HG02763 (cell line): ENCODE measurements at regions not wholly inside any gene's neighbourhood (a gene's known extent, or its start where the extent isn't known, plus 50 kb on each side); places are given as distances from the start of the nearest gene placed in this dataset.

ENCODE experiments used
- ATAC-seq: cut with Tn5 transposase; IDR thresholded peaks from one replicate; pipeline ENCODE4 v1.9.1; 2021; ENCODE audit warnings: mild to moderate bottlenecking, moderate library complexity; ENCODE audit not compliant: unreplicated experiment

DNA sequence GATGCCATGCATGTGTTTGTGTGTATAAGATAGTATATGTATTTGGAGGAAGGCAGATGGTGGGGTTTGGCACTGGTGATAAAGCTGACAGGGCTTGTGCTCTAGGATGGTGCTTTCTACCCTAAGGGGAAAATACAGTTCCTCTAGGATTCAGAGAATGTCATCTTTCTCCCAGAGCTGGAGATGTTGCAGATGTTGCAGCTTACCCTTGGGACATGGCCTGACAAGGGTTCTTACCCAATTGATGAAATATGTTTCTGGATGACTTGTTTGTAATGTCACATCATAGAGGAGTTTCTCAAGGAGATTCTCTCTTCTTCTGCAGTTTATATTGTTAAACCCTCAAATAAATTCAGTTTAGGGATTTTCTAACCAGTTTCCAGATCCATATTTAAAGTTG, 52.5 kb upstream of the PITX2 start:
- no peak for ATAC-seq

DNA sequence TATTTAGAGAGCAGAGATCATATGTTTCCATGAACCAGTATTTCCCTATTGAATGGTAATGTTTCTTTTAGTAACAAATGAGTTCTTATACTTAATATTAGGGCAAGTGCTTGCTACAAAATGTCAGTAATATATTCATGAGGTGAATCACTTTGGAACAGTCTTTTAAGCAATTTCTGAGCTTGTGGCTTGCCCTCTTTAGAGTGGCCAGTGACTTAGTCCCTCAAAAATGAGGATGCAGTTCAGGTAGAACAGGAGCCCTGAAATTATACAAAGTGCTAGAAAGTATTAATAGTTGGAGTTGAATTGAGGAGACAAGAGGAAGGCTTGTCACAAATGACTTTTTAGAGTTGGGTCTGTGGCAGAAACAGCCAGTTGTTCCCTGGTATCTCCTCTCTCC, 53.4 kb upstream of the PITX2 start:
- ATAC-seq, result no peak

DNA sequence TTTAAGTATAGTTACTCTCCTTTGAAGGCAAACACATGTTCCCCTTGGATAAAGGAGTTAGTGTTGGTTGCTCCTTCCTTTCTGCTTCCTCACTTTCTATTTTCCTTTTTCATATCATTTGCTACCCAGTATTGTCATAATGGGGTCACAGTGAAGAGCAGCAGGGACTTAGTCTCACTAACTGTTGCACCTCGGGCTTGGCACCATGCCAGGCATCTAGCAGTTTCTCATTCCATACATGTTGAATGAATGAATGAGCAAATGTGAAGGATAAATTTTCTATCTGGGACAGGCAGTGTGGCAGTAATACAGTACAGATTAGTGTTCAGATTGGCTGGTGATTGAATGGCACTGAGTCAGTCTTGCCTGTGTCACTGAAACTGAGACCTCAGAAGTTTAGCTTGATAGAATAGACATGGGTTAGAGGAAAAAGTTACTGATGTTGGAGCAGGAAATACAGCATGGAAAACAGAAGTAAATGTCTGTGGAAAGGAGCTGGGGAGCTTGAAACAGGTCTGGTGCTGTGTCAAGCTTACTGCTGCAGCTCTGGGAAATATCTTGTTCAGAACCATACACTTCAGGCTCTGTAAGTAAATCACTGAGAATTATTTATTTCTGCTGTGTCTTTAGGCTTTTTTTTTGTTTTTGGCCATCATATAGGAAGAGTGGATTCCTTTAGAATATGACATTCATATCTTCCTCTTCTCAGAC, 55.8 kb upstream of the PITX2 start:
- ATAC-seq, result no peak

DNA sequence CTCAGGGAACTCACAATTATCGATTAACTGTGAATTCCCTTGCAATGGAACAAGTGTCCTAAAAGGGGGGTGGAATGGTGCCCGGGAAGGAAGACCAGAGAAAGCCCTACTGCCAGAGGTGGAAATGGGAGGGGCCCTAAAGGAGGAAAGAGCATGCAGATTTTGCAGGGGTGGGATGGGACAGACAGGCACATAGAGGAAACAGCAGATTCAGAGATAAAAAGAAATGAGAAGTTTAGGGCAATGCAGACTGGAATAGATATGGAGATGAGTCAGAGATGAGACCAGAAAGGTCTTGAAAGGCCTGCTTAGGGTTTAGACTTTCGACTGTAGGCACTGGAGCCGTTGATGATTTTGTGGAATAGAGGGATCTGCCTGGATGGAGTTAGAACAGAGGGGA, 57.4 kb upstream of the PITX2 start:
- ATAC-seq, result no peak

DNA sequence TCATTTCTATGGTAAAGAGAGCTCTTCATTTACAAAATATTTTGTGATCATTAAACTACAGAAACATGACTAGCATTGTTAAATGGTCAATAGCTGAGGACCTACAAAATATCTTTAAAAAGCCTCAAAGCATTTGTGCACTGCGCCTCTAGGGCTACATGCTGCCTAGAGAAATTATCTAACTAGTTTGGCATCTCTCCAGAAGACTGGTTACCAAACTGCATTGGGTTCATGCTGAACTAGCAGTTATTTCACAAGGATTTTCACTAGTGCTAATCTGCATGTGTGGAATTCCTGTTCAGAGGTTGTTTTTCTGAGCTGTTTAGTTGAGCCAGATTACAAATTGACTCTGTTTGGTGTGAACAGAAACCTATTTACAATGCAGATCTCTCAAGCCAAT, 58.5 kb upstream of the PITX2 start:
- no peak for ATAC-seq

DNA sequence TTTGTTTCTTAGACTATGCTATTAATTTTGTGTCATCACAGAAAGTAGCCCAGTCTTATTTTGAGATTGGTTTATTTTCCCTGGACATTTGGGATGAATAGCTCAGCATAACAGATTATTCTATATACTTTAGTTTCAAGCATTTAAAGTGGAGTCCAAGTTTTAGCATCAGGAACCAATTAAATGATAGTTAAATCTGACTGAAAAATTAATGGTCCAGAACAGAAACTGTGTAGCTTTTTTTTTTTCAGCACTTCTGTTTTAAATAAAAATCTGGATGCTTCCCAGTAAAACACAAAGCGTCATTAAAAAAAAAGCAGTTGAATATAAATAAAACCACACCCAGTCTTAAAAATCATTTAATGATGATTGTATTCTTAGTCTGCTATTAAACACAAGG, 59.4 kb upstream of the PITX2 start:
- ATAC-seq, result no peak

DNA sequence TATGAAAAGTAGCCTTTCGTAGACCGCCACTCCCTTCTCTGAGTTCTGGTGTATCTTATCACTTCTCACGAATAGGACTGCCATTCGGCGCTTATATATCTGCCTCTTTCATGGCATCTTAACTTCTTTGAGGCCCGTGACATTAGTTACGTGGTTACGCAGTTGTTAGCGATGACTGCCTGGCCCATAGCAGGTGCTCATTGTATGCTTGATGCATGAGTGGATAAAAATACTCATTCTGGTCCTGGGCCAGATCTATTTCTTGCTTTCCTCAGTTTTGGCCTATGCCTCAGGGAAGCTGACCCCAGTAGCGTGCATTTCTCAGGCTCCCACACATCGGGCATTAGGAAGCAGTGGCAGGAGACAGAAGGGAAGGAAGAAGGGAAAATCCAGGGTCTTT, 60.7 kb upstream of the PITX2 start:
- ATAC-seq, result no peak

DNA sequence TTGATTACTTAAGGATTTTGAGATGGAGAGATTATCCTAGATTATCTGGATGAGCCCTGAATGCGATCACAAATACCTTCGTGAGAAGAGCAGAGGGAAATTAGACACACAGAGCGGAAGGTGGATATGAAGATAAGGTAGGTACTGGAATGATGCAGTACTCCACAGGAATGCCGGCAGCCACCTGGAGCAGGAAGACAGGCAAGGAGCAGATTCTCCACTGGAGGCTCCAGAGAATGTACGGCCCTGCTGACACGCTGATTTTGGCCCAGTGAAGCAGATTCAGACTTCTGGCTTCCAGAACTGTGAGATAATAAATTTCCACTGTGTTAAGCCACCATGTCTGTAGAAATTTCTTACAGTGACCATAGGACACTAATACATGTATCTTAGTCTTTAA, 79.4 kb upstream of the PITX2 start:
- ATAC-seq, result no peak

DNA sequence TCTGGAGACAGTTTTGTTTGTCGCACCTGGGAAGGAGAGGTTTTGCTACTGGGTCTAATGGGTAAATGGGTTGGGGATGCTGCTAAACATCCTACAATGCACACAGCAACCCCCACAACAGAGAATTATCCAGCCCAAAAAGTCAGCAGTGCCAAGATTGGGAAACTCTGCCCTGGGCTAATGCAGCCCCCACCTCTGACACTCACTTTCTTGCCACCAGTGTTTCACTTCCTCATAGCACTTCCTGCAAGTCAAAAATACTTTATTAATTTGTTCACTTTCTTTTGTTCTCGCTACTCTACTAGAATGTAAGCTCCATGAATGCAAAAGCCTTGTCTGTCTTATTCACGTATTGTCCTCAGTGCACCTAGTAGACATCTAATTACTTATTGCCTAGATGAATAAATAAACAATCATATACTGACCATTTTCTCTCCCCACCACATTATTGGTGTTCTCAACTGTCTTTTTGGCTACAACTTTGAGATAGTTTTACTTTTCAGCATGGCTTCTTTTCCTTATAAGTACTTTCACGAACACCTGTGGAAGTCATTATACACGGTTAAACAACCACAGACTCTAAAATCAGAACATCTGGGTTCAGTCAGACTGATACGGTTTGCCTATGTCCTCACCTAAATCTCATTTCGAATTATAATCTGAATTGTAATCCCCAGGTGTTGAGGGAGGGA, 82.0 kb upstream of the PITX2 start:
- peak; percentile 66 for ATAC-seq

DNA sequence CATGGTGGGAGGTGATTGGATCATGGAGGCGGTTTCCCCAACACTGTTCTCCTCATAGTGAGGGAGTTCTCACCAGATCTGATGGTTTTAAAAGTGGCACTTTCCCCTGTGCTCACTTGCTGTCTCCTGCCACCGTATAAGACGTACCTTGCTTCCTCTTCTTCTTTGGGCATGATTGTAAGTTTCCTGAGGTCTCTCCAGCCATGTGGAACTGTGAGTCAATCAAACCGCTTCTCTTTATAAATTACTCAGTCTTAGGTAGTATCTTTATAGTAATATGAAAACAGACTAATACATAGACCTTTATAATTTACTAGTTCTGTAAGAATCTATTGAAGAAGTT, 82.5 kb upstream of the PITX2 start:
- ATAC-seq, result no peak

DNA sequence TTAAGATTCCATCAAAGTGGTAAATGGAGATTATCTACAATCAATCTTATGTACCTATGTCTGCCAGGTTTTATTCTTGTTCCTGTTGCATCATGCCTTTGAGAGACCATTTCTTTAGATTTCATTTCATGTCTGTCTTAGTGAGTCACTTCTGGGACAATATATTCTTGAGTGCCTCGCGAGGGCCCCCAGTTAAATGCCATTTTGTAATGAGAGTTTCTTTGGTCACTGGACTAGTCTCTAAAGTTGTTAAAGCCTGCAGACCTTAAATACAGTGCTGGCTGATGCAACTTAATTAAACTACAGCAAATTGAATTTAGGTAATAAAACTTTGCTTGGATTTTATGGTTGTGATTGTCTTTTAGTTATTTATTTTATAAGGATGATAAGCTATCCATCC, 87.2 kb upstream of the PITX2 start:
- no peak for ATAC-seq

DNA sequence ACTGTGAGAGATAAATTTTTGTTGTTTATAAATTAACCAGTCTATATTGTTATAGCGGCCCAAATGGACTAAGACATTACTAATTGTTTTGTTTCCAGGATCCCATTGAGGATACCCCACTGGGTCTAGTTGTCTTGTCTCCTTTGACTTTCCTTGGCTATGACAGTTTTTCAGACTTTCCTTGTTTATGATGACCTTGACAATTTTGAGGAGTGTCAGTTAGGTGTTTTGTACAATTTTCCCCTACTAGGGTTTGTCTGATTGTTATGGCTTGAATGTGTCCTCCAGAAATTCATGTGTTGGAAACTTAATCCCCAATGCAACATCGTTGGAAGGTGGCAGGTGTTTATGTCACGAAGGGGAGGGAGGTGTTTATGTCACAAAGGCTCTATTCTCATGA, 89.6 kb upstream of the PITX2 start:
- no peak for ATAC-seq

DNA sequence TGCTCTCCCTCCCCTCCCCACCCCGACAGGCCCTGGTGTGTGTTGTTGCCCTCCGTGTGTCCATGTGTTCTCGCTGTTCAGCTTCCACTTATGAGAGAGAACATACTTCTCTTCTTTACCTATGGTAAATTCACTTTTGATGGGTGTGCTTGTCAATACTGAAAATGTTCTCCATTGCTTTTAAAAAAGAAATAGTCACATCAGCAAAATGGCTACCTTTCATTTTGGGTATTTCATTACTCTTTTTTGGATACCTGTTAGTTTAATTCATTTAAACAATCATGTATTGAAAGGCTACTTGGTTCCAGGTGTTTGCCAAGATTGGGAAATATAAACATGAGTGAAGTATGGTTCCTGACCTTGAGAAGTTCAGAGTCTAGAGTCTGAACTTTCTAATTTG, 107.4 kb upstream of the PITX2 start:
- ATAC-seq, result no peak

DNA sequence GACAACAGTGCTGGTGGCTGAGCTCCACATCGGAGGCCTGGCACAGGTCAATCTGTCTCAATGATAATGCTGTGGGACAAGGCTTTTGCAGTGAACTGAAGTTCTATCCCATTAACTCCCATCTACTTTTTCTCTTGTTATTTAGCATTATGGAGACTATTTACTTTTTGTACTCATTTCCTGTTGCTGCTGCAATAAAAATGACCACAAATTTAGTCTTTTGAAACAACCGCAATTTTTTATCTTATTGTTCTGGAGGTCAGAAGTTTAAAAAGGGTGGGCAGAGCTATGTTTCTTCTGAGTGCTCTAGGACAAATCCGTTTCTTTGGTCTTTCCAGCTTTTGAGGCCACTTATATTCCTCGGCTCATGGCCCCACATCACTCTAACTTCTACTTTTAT, 111.0 kb upstream of the PITX2 start:
- no peak for ATAC-seq

DNA sequence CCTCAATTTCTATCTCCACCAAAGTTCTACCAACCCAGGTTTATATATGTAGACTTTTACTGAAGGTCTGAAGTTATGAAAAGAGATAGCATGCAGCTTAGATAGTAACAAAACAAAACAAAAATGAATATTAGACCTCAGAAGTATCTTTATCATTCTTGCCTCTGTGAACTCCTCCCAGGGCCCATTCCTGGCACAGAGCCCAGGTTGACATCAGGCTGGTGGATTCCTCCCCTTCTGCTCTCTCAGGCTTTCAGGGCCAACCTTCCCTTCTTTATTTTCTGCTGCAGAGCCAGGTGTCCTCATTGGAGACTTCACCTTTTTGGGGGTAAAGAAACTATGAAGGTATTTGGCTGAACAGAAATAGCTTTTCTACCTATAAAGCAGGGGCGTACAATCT, 112.8 kb upstream of the PITX2 start:
- no peak for ATAC-seq

DNA sequence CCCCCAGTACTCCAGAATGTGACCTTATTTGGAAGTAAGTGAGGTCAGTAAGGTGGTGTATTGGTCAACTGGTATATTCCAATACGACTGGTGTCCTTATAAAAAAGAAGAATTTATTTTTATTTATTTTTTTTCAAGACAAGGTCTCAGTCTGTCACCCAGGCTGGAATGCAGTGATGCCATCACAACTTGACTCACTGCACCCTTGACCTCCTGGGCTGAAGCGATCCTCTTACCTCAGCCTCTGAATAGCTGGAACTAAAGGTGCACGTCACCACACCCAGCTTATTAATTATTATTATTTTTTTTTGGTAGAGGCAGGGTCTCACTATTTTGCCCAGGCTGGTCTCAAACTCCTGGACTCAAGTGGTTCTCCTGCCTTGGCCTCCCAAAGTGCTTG, 115.1 kb upstream of the PITX2 start:
- no peak for ATAC-seq

DNA sequence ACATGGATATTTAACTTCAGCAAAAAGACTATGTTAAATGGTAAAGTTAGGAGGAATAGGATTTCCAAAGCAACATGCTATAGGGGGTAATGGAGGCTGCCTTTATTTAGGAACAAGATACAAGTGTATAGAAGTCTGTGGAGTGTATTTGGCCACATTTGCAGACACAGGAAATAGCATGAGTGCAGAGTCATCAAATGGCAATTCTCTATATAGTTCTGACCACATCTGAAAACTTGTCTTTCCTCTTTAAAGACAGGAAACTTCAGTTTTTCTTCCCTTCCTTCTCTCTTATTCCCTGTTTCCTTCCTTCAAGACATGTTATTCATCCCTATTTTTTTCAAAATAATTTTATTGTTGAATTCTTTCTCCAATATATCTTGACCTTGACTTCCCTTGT, 119.3 kb upstream of the PITX2 start:
- no peak for ATAC-seq

DNA sequence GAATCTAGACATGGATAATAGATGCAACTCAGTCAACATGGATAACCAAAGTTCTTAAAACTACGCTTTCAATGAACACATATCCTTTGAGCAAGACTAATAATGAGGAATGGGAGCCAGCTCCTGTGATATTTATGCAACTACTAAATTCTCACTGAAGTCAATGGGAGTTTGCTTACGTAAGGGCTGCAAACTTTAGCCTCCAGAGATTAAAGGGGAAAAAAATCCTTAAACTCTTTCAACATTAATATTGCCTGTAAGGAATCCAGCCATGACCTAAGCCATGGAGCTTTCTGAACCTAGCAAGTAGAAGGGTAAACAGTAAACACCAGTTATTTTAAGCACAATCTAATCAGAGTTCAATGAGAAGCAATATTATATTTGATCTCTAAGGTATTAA, 125.2 kb upstream of the PITX2 start:
- ATAC-seq, result no peak

DNA sequence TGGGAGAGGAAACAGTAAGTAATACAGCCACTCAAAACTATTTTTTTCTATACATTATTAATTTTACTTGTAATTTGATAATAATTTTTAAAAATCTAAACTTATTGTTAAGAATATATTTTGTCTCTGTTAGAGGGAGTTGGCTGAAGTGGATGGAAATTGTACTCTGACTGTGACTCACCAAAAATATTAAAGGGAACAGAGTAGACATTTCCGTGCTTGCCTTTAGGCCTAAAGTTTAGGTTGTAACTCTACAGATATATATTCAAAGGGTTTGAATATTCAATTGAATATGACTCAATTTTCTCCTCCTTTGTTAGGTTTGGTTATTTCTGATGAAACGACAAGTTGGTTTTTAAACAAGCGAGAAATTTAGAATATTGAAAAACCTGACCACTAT, 128.3 kb upstream of the PITX2 start:
- ATAC-seq, result no peak

DNA sequence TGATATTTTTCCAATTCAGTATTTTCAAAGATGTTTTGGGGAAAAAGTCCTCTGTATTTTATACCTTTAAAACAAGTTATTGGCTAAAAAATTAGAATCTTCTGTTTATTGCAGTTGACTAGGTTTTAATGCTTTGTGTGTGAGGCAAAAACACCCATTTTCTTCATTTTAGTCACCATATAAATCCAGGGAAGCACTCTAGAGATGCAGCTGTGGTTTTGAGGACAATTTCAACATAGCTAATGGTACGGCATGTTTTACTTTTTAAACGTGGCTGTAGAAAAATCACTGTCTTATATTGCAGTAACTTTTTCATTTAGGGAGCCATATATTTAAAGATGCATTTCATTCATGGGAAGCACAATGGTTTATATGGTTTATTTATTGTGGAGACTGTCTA, 129.1 kb upstream of the PITX2 start:
- ATAC-seq, result no peak

DNA sequence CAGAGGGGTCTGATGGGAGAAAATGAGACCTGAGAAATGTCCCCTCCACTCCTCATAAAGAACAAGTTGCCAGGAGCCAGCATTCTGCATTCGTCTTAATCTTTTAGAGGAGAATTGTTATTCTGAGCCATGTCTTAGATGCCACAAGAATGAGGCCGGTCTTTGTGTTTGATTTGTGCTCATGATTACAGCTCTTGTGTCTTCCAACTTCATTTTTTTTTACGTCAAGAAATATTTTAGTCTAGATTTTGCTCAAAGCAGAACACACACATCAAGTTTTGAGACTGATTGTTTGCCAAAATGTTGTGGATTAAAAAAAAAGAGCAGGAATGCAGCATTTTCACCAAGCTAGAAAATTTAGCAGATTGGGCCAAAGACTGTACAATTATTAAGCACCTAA, 130.6 kb upstream of the PITX2 start:
- no peak for ATAC-seq

DNA sequence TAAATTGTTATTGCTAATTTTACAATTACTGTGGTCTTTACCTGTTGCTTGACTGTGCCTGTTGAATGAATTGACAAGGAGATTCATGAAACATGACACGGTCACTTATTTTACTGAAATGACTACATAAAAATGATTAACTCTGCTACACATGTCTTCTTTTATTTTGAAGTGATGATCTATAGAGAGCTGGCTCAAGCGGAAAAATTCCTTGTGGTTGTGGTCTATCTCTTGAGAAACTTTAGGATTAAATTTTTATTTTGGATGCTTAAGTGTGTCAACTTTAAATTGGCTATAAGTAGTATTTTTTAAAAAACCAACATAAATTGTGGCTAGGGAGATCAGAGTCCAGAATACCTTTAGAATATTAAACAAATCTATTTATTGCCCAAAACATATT, 131.8 kb upstream of the PITX2 start:
- ATAC-seq, result no peak

DNA sequence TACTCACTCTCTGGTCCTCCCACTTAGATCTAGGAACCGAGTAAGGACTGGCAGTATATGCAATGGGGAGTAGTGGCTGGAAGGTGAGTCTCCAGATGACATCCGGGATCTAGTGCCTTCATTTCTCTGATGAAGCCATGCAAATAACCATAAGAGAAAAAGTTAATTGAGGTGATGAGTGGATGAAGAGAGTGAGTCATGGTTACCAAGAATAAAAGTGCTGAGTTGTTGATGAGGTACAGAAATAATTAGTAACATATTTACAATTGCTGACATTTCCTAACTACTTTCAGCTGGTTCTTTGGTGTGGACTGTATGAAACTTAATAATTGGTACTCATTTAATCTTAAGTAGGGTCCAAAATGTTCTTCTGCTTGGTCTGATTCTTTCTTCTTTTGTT, 146.7 kb upstream of the PITX2 start:
- no peak for ATAC-seq
